ENCODE measurements at regions not wholly inside any gene's neighbourhood (a gene's known extent, or its start where the extent isn't known, plus 50 kb on each side); places are given as distances from the start of the nearest gene placed in this dataset.
"Not testable (repeated sequence)": the region's sequence is repeated elsewhere in the genome, so short reads cannot be mapped to it uniquely, and the experiment has no call there.

DNA sequence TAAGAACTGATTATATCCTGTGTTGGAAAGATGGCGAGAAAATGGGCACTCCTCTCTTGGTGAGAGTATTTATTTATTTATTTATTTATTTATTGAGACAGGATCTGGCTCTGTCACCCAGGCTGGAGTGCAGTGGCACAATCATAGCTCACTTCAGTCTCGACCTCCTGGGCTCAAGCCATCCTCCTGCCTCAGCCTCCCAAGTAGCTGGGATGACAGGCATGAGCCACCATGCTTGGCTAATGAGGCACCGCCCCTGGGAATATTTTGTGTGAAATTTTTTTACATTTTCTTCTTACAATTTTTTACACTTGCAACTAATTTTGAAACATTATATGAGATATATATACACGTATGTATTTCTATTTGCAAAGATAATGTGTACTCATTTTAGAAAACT lies 150.5 kb upstream of the PRR20G start:
- Mint-ChIP-seq H3K9me3 (ENCODE audit: unreplicated experiment) (no peaks in the 10 kb centered on the region), H3K27me3 (ENCODE audit: unreplicated experiment) (no peaks in the 10 kb centered on the region), H3K4me3 (ENCODE audit: unreplicated experiment) (no peak overlapping the region), H3K27ac (ENCODE audit: unreplicated experiment) (no peak overlapping the region), H3K4me1 (ENCODE audit: unreplicated experiment) (peaks cover 4% of the 10 kb centered on the region), H3K36me3 (ENCODE audit: low read depth, unreplicated experiment) (no peaks in the 10 kb centered on the region)
- TF ChIP-seq, protein P1, sequence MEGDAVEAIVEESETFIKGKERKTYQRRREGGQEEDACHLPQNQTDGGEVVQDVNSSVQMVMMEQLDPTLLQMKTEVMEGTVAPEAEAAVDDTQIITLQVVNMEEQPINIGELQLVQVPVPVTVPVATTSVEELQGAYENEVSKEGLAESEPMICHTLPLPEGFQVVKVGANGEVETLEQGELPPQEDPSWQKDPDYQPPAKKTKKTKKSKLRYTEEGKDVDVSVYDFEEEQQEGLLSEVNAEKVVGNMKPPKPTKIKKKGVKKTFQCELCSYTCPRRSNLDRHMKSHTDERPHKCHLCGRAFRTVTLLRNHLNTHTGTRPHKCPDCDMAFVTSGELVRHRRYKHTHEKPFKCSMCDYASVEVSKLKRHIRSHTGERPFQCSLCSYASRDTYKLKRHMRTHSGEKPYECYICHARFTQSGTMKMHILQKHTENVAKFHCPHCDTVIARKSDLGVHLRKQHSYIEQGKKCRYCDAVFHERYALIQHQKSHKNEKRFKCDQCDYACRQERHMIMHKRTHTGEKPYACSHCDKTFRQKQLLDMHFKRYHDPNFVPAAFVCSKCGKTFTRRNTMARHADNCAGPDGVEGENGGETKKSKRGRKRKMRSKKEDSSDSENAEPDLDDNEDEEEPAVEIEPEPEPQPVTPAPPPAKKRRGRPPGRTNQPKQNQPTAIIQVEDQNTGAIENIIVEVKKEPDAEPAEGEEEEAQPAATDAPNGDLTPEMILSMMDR (IDR thresholded peaks at IDR 0.05; ENCODE audit: unreplicated experiment): no peak
- DNase-seq (ENCODE audit: low spot score): no peak

DNA sequence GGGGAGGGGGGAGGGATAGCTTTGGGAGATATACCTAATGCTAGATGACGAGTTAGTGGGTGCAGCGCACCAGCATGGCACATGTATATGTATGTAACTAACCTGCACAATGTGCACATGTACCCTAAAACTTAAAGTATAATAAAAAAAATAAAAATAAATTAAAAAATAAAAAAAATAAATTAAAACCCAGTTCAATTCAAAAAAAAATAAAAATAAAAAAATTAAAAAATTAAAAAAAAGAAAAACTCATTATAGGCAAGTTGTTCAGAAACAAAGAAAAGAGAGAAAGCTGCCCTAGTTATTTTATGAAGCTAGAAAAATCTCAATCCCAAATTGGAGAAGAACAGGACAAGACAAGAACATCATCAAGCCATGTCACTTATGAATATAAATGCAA lies 147.5 kb upstream of the PRR20G start:
- H3K9me3 Mint-ChIP-seq (ENCODE audit: unreplicated experiment); H3K27ac Mint-ChIP-seq (ENCODE audit: unreplicated experiment); H3K4me3 Mint-ChIP-seq (ENCODE audit: unreplicated experiment); DNase-seq (ENCODE audit: low spot score); H3K36me3 Mint-ChIP-seq (ENCODE audit: low read depth, unreplicated experiment); H3K27me3 Mint-ChIP-seq (ENCODE audit: unreplicated experiment); H3K4me1 Mint-ChIP-seq (ENCODE audit: unreplicated experiment): not testable (repeated sequence)

DNA sequence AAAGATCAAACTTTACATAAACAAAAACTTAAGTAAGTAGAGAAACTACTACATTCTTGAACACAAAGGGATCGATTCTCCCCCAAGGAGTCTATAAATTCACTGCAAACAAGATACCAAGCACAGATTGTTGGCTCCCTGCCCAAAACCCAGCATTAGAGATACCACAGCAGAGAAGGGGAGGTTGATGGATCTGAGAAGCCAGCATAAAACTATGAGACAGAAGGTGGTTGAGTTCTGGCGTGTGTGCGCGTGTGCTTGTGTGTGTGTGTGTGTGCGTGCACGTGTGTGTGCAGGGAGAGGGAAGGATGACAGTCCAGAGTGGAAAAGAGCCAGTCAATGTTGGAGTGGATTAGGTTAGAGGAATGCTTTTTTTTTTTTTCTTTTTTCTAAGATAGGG lies 143.2 kb upstream of the PRR20G start:
- Mint-ChIP-seq H3K4me3 (ENCODE audit: unreplicated experiment) (no peak overlapping the region), H3K4me1 (ENCODE audit: unreplicated experiment) (no peaks in the 10 kb centered on the region), H3K27ac (ENCODE audit: unreplicated experiment) (no peak overlapping the region), H3K27me3 (ENCODE audit: unreplicated experiment) (no peaks in the 10 kb centered on the region), H3K9me3 (ENCODE audit: unreplicated experiment) (no peaks in the 10 kb centered on the region), H3K36me3 (ENCODE audit: low read depth, unreplicated experiment) (no peaks in the 10 kb centered on the region)
- TF ChIP-seq, protein P1 (IDR thresholded peaks at IDR 0.05; ENCODE audit: unreplicated experiment): no peak
- no peak for DNase-seq (ENCODE audit: low spot score)

DNA sequence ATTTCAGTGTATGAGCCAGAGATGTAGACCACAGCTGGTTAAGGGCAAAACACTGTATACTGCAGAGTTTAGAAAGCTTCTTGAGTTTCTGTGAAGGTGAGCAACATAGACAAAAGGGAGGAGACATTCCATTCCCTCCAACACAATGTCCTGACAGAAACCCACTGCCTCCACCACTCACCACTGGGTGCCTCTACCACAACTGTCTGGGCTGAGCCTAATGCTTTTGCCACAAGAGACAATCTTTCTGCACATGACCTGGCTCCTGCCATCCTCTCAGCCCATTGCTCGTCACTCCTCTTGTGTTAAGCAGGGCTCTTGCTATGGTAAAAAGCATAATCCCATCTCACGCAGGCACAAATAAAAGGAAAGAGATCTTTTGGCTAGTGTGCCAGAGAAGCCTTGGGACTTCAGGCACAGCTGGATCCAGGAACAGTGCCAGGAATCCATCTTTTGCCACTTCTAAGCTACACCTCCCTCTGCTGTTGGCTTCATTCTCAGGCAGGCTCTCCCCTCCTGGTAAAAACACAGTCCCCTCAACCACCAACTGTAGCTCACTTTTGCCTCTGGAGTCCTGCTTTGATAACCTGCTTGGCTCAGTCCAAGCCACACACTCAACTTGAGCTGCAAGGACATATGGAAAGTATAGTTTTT lies 140.6 kb upstream of the PRR20G start:
- no peak for DNase-seq (ENCODE audit: low spot score)
- TF ChIP-seq, protein P1 (IDR thresholded peaks at IDR 0.05; ENCODE audit: unreplicated experiment): no peak
- no peaks in the 10 kb centered on the region for H3K9me3 Mint-ChIP-seq (ENCODE audit: unreplicated experiment)
- peaks cover 6% of the 10 kb centered on the region for H3K27me3 Mint-ChIP-seq (ENCODE audit: unreplicated experiment)
- no peak overlapping the region for H3K27ac Mint-ChIP-seq (ENCODE audit: unreplicated experiment)
- H3K36me3 Mint-ChIP-seq (ENCODE audit: low read depth, unreplicated experiment): no peaks in the 10 kb centered on the region
- H3K4me1 Mint-ChIP-seq (ENCODE audit: unreplicated experiment): peaks cover 10% of the 10 kb centered on the region
- no peak overlapping the region for H3K4me3 Mint-ChIP-seq (ENCODE audit: unreplicated experiment)

DNA sequence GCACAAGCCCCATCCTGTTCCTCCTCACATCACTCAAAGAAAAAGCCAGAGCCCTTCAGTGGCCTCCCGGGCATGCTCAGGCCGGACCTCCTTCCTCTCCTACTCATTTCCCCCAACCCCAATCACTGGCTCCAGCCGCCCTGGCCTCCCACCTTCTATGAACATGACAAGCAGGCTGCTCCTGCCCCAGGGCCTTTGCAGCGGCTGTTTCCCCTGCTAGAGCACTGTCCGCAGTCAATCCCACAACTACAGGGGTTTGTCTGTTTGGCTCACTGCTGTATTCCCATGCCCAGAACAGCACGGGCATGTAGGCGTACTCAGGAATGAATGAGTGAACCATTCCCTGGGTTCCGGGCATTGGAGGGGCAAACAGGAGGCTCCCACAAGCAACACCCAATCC lies 139.8 kb upstream of the PRR20G start:
- DNase-seq (ENCODE audit: low spot score): no peak
- Mint-ChIP-seq H3K4me3 (ENCODE audit: unreplicated experiment) (no peak overlapping the region), H3K27me3 (ENCODE audit: unreplicated experiment) (peaks cover 6% of the 10 kb centered on the region), H3K4me1 (ENCODE audit: unreplicated experiment) (peaks cover 10% of the 10 kb centered on the region), H3K36me3 (ENCODE audit: low read depth, unreplicated experiment) (no peaks in the 10 kb centered on the region), H3K9me3 (ENCODE audit: unreplicated experiment) (no peaks in the 10 kb centered on the region), H3K27ac (ENCODE audit: unreplicated experiment) (peak overlapping the region; percentile 34)
- TF ChIP-seq, protein P1 (IDR thresholded peaks at IDR 0.05; ENCODE audit: unreplicated experiment): no peak

Measured in endothelial cell (in vitro differentiated cells).